Heart right ventricle (tissue), 16 donors: ENCODE measurements at regions not wholly inside any gene's neighbourhood (a gene's known extent, or its start where the extent isn't known, plus 50 kb on each side); places are given as distances from the start of the nearest gene placed in this dataset.

ENCODE experiments used
- ATAC-seq, 8 donors: fragments of 200-7000 bp; cut with Tn5 transposase; one replicate each; pipeline ENCODE4 v1.9.1; 2020; ENCODE audit warnings: mild to moderate bottlenecking in 8 of 8, moderate library complexity in 8 of 8, moderate number of reproducible peaks in 1 of 8
- DNase-seq, 2 donors: peaks; one replicate each; pipeline ENCODE4 v3.0.0-alpha.2; 2020
- H3K27ac ChIP-seq, 10 donors: fragments of 200-600 bp; sonication (generic) in 2 of 10; one replicate each; pipeline versions ENCODE4 v1.5.0 to v1.8.0; 2020 to 2022; ENCODE audit warnings: mild to moderate bottlenecking in 3 of 10
- H3K27me3 ChIP-seq, 7 donors: fragments of 200-600 bp; one replicate each; pipeline ENCODE4 v1.8.0; 2021 to 2022; ENCODE audit warnings: mild to moderate bottlenecking in 2 of 7
- H3K36me3 ChIP-seq, 9 donors: fragments of 200-600 bp; sonication (generic) in 1 of 9; one replicate each; pipeline versions ENCODE4 v1.5.0 to v1.8.0; 2020 to 2022; ENCODE audit warnings: mild to moderate bottlenecking in 2 of 9
- H3K4me1 ChIP-seq, 9 donors: fragments of 200-600 bp; sonication (generic) in 1 of 9; one replicate each; pipeline versions ENCODE4 v1.5.0 to v1.8.0; 2020 to 2022; ENCODE audit warnings: mild to moderate bottlenecking in 4 of 9
- H3K4me3 ChIP-seq, 10 donors: fragments of 200-600 bp; sonication (generic) in 2 of 10; one replicate each; pipeline versions ENCODE4 v1.5.0 to v1.8.0; 2020 to 2022; ENCODE audit warnings: mild to moderate bottlenecking in 7 of 10, moderate library complexity in 2 of 10
- H3K9me3 ChIP-seq, 11 donors: fragments of 200-600 bp in 10 of 11; sonication (generic) in 2 of 11; one replicate each; pipeline versions ENCODE4 v1.5.0 to v1.8.0; 2013 to 2022; ENCODE audit warnings: mild to moderate bottlenecking in 2 of 11, control low read depth in 1 of 11, moderate library complexity in 1 of 11
- WGBS, 2 donors: extraction: QIAGEN DNeasy Blood & Tissue Kit; methylation state at CpG; one replicate each; pipeline ENCODE4 v1.1.7; 2013; ENCODE audit warnings: inconsistent platforms in 1 of 2; 5-methylcytosine and 5-hydroxymethylcytosine counted together
- intact Hi-C, 10 donors: fragments of 100-400 bp; cut with DNase I; formaldehyde crosslinking; loops; one replicate each; pipeline versions ENCODE4 v1.11.1 to v1.14.2; 2022
- TF ChIP-seq, protein P1 (sequence below), 9 donors: fragments of 200-600 bp; sonication (generic) in 2 of 9; IDR thresholded peaks; one replicate each; pipeline versions ENCODE4 v1.5.0 to v1.8.0; 2021 to 2022; ENCODE audit warnings: antibody characterized with exemption in 9 of 9, mild to moderate bottlenecking in 5 of 9, moderate library complexity in 1 of 9
- donor health status: Arrhythmogenic right ventricular cardiomyopathy.
- donor health status: ischemic (EF 13 %, LVEDD 7.1; RV severe dilation, severe dysfunction).
- donor health status: healthy with polysubstance abuse.
- donor health status: DM: no; HTN: yes; CAD: no.
- donor health status: DM: no; HTN: no; CAD: no.
- donor health status: ischemic (EF 25% LVEDD 6.9; RV normal size, moderate dysfunction).
- donor health status: ischemic (EF 25% LVEDD 5.7; RV mildly dilated, moderate dysfunction).
- donor health status: healthy.
- donor health status: DM: yes; HTN: yes; CAD: no.
- donor health status: Ischemic cardiomyopathy.
- donor health status: ischemic (EF 35%, LVEDD 5.7; RV mildly dilated, moderate dysfunction).
- donor health status: nonischemic (EF 11% LVEDD 7.7; RV severe dilation, severe dysfunction).
- donor health status: DM: yes; HTN: yes; CAD: no.
- donor health status: PGD.
- donor health status: ischemic (EF 29% LVEDD 5.4; RV normal size, mild dysfunction).
- donor health status: nonischemic (EF 23%, LVEDD 6.1; RV moderate dilation, normal function).

DNA sequence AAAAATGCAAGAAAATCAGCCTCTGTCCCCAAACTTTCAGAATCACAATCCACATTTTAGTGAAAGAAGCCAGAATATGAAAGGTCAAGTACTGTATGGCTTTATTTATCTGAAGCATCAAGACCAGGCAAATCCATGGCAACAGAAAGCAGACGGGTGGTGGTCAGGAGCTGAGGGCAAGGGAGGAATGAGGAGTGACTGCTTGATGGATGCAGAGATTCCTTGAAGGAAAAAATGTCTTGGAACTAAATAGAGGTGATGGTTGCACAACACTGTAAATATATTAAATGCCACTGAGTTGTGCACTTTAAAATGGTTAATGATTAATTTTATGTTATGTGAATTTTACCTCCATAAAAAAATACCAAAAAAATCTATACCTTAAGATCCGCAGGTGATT is 165.1 kb downstream of the GXYLT1 start:
- TF ChIP-seq, protein P1, sequence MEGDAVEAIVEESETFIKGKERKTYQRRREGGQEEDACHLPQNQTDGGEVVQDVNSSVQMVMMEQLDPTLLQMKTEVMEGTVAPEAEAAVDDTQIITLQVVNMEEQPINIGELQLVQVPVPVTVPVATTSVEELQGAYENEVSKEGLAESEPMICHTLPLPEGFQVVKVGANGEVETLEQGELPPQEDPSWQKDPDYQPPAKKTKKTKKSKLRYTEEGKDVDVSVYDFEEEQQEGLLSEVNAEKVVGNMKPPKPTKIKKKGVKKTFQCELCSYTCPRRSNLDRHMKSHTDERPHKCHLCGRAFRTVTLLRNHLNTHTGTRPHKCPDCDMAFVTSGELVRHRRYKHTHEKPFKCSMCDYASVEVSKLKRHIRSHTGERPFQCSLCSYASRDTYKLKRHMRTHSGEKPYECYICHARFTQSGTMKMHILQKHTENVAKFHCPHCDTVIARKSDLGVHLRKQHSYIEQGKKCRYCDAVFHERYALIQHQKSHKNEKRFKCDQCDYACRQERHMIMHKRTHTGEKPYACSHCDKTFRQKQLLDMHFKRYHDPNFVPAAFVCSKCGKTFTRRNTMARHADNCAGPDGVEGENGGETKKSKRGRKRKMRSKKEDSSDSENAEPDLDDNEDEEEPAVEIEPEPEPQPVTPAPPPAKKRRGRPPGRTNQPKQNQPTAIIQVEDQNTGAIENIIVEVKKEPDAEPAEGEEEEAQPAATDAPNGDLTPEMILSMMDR (IDR thresholded peaks at IDR 0.05) = no peak
- no peaks in the 10 kb centered on the region for H3K4me1 ChIP-seq
- intact Hi-C loops = no loop called here
- no peak overlapping the region for H3K27ac ChIP-seq
- ATAC-seq (no peak), DNase-seq (no peak)
- peaks cover 0 to 3% (median 0%) of the 10 kb centered on the region in 7 donors for H3K27me3 ChIP-seq
- H3K9me3 ChIP-seq = no peaks in the 10 kb centered on the region
- 84 to 86% methylated on average over 2 of the region's 2 CpGs for WGBS, 2 donors
- H3K4me3 ChIP-seq = no peak overlapping the region
- no peaks in the 10 kb centered on the region for H3K36me3 ChIP-seq

DNA sequence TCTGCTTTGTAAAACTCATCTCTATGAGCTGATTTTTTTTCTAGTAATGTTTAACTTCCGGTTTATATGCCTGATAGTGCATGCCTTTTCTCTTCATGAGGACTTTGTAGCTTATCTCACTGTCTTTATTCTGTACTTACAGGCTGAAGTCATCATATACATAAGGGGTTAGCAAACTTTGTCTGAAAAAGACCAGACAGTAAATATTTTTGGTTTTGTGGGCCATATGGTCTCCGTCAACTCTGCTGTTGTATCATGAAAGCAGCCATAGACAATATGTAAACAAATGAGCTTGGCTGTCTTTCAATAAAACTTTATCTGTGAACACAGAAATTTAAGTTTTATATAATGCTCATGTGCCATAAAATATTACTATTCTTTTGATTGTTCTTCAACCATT is 172.1 kb downstream of the GXYLT1 start:
- H3K9me3 ChIP-seq = peaks cover 0 to 2% (median 0%) of the 10 kb centered on the region in 11 donors
- intact Hi-C loops = no loop called here
- WGBS, 2 donors = 73 to 80% methylated on average over 2 of the region's 2 CpGs

DNA sequence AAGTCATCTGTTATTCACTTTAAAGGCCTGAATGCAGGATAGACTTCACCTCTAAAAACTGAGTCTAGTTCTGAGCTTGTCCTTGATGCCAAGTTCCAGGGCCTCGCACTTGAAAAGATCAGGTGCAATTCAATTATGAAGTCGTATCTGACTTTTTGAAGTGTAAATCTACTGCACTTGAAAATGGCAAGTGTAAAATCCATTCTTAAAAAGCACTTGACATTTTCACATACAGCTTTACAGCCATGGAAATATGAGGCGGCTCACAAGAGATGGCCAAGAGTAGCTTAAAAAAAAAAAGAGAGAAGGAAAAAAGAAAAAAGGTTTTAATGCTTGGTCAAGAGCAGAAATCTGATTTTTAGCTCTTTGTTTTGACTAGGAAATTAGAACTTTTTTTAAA is 172.5 kb downstream of the GXYLT1 start:
- Histone ChIP-seq H3K4me3 (no peak overlapping the region), H3K9me3 (peaks cover 0 to 2% (median 0%) of the 10 kb centered on the region in 11 donors), H3K36me3 (no peaks in the 10 kb centered on the region), H3K27ac (no peak overlapping the region), H3K27me3 (no peaks in the 10 kb centered on the region), H3K4me1 (no peaks in the 10 kb centered on the region)
- 43 to 49% methylated on average over 3 of the region's 3 CpGs for WGBS, 2 donors
- intact Hi-C loops = no loop called here
- ATAC-seq (no peak), DNase-seq (no peak)
- TF ChIP-seq, protein P1 (IDR thresholded peaks at IDR 0.05) = no peak

More for the DNA sequence above, 172.1 kb downstream of the GXYLT1 start:
- no peak for ATAC-seq
- no peak overlapping the region for H3K27ac ChIP-seq
- DNase-seq = no peak
- no peaks in the 10 kb centered on the region for H3K4me1 ChIP-seq
- H3K4me3 ChIP-seq = no peak overlapping the region
- H3K27me3 ChIP-seq = no peaks in the 10 kb centered on the region
- TF ChIP-seq, protein P1 (IDR thresholded peaks at IDR 0.05) = no peak
- H3K36me3 ChIP-seq = no peaks in the 10 kb centered on the region

DNA sequence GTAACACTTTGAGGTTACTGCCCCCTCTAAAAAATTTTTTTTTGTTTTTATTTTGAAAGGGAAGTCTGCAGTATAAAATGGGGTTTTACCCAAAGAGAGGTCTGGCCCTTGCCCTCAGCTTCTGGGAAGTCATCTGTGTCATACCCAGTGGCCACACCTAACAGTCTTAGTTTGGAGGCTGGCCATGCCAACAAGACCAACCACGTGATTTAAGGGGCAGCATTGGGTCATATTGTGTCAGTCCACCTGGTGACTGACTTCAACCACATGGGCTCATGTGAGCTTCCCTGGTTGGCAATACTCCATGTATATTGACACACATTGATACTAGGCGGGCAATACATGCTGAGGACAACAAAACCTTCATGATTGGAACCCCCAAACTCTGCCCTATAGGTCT is 173.9 kb downstream of the GXYLT1 start:
- 88 to 91% methylated on average over 2 of the region's 2 CpGs for whole genome bisulfite sequencing, 2 donors
- H3K4me1 ChIP-seq = no peaks in the 10 kb centered on the region
- ATAC-seq (no peak), DNase-seq (no peak)
- no peaks in the 10 kb centered on the region for H3K27me3 ChIP-seq
- intact Hi-C loops = no loop called here
- H3K36me3 ChIP-seq = no peaks in the 10 kb centered on the region
- H3K9me3 ChIP-seq = peaks cover 0 to 2% (median 0%) of the 10 kb centered on the region in 11 donors
- H3K27ac ChIP-seq = no peak overlapping the region
- TF ChIP-seq, protein P1 (IDR thresholded peaks at IDR 0.05) = no peak
- no peak overlapping the region for H3K4me3 ChIP-seq
